HUES48 (cell line): ENCODE measurements at regions not wholly inside any gene's neighbourhood (a gene's known extent, or its start where the extent isn't known, plus 50 kb on each side); places are given as distances from the start of the nearest gene placed in this dataset.
"Not testable (repeated sequence)": the region's sequence is repeated elsewhere in the genome, so short reads cannot be mapped to it uniquely, and the experiment has no call there.

ENCODE experiments used
- H3K27ac ChIP-seq: one replicate; pipeline ENCODE4 v1.7.0; 2013; ENCODE audit warnings: low read depth, low read length, inconsistent platforms
- H3K27me3 ChIP-seq: 2 replicates; pipeline ENCODE4 v1.6.1; 2013; ENCODE audit warnings: mild to moderate bottlenecking, low read length; ENCODE audit not compliant: control insufficient read depth, insufficient read depth
- H3K36me3 ChIP-seq: 2 replicates; pipeline ENCODE4 v1.6.1; 2013; ENCODE audit warnings: low read length; ENCODE audit not compliant: control insufficient read depth, insufficient read depth
- H3K4me1 ChIP-seq: 2 replicates; pipeline ENCODE4 v1.6.1; 2013; ENCODE audit warnings: mild to moderate bottlenecking, low read length; ENCODE audit not compliant: control insufficient read depth, insufficient read depth
- H3K4me3 ChIP-seq: 2 replicates; pipeline ENCODE4 v1.5.1; 2013; ENCODE audit warnings: mild to moderate bottlenecking, low read depth, low read length
- H3K9ac ChIP-seq: 2 replicates; pipeline ENCODE4 v1.6.1; 2013; ENCODE audit warnings: mild to moderate bottlenecking, low read depth, low read length, moderate library complexity
- H3K9me3 ChIP-seq: 2 replicates; pipeline ENCODE4 v1.6.1; 2013; ENCODE audit warnings: low read length; ENCODE audit not compliant: control insufficient read depth, insufficient read depth

GRCh38 chr2:111251711-111252110 lies 131.0 kb downstream of the BCL2L11 start:
- no peak overlapping the region for H3K9ac ChIP-seq
- H3K4me1 ChIP-seq, result no peaks in the 10 kb centered on the region
- no peaks in the 10 kb centered on the region for H3K36me3 ChIP-seq
- no peaks in the 10 kb centered on the region for H3K9me3 ChIP-seq
- H3K27ac ChIP-seq, result no peak overlapping the region
- H3K4me3 ChIP-seq, result no peak overlapping the region
- no peaks in the 10 kb centered on the region for H3K27me3 ChIP-seq

- Histone ChIP-seq H3K4me3 (no peak overlapping the region), H3K27me3 (no peaks in the 10 kb centered on the region), H3K4me1 (no peaks in the 10 kb centered on the region), H3K9me3 (no peaks in the 10 kb centered on the region), H3K9ac (no peak overlapping the region), H3K27ac (no peak overlapping the region), H3K36me3 (no peaks in the 10 kb centered on the region)
Measured at GRCh38 chr2:111252436-111252835, 131.7 kb downstream of the BCL2L11 start.

- H3K27ac ChIP-seq, H3K9ac ChIP-seq, H3K27me3 ChIP-seq, H3K4me1 ChIP-seq, H3K36me3 ChIP-seq, H3K9me3 ChIP-seq, H3K4me3 ChIP-seq: not testable (repeated sequence)
Measured at GRCh38 chr2:111254916-111255315, 134.2 kb downstream of the BCL2L11 start.

- H3K9me3 ChIP-seq, H3K9ac ChIP-seq, H3K27me3 ChIP-seq, H3K36me3 ChIP-seq, H3K4me3 ChIP-seq, H3K27ac ChIP-seq, H3K4me1 ChIP-seq: not testable (repeated sequence)
Measured at GRCh38 chr2:111256628-111257027, 135.9 kb downstream of the BCL2L11 start.

- H3K9me3 ChIP-seq, H3K4me3 ChIP-seq, H3K36me3 ChIP-seq, H3K9ac ChIP-seq, H3K27ac ChIP-seq, H3K27me3 ChIP-seq, H3K4me1 ChIP-seq: not testable (repeated sequence)
Measured at GRCh38 chr2:111257607-111258006, 136.9 kb downstream of the BCL2L11 start.

GRCh38 chr2:111258318-111258717 lies 137.6 kb downstream of the BCL2L11 start:
- H3K4me3 ChIP-seq, H3K4me1 ChIP-seq, H3K27ac ChIP-seq, H3K9ac ChIP-seq, H3K9me3 ChIP-seq, H3K36me3 ChIP-seq, H3K27me3 ChIP-seq: not testable (repeated sequence)

- H3K9ac ChIP-seq, H3K9me3 ChIP-seq, H3K36me3 ChIP-seq, H3K4me3 ChIP-seq, H3K4me1 ChIP-seq, H3K27me3 ChIP-seq, H3K27ac ChIP-seq: not testable (repeated sequence)
Measured at GRCh38 chr2:111262627-111263379, 142.1 kb downstream of the BCL2L11 start.

GRCh38 chr2:111263380-111264017 lies 142.8 kb downstream of the BCL2L11 start:
- H3K27me3 ChIP-seq, H3K4me1 ChIP-seq, H3K36me3 ChIP-seq, H3K9ac ChIP-seq, H3K27ac ChIP-seq, H3K4me3 ChIP-seq, H3K9me3 ChIP-seq: not testable (repeated sequence)

GRCh38 chr2:111264956-111265355 lies 144.2 kb downstream of the BCL2L11 start:
- not testable (repeated sequence) for H3K9me3 ChIP-seq, H3K9ac ChIP-seq, H3K4me3 ChIP-seq, H3K27me3 ChIP-seq, H3K36me3 ChIP-seq, H3K27ac ChIP-seq, H3K4me1 ChIP-seq

GRCh38 chr2:111266556-111266955 lies 145.8 kb downstream of the BCL2L11 start:
- H3K27ac ChIP-seq, H3K9ac ChIP-seq, H3K36me3 ChIP-seq, H3K4me1 ChIP-seq, H3K27me3 ChIP-seq, H3K9me3 ChIP-seq, H3K4me3 ChIP-seq: not testable (repeated sequence)

- not testable (repeated sequence) for H3K9ac ChIP-seq, H3K9me3 ChIP-seq, H3K36me3 ChIP-seq, H3K27me3 ChIP-seq, H3K27ac ChIP-seq, H3K4me3 ChIP-seq, H3K4me1 ChIP-seq
Measured at GRCh38 chr2:111267038-111267437, 146.3 kb downstream of the BCL2L11 start.
